Panc1 (cell line): ENCODE measurements at regions not wholly inside any gene's neighbourhood (a gene's known extent, or its start where the extent isn't known, plus 50 kb on each side); places are given as distances from the start of the nearest gene placed in this dataset.
A peak's percentile ranks its signal among the peaks of the same experiment; 100 is the strongest.

Experiments used
- ATAC-seq: fragments of 200-7000 bp; cut with Tn5 transposase; 2 replicates; pipeline ENCODE4 v1.9.1; 2020; ENCODE audit warnings: mild to moderate bottlenecking, moderate library complexity
- BruUV-seq: library from RNA; stranded (reverse); fragments of 400-500 nt; replicated peaks from 2 replicates; lab custom pipeline; 2021; lab: Mats Ljungman, UMichigan
- CTCF ChIA-PET: fragments of 300-600 bp; sonication (Branson Sonifier 250); formaldehyde crosslinking; loops from one replicate; lab custom pipeline; 2022; ENCODE audit warnings: antibody characterized with exemption; lab: Charles Lee
- POLR2A ChIA-PET: fragments of 300-600 bp; sonication (Branson Sonifier 250); formaldehyde crosslinking; loops from one replicate; lab custom pipeline; 2022; ENCODE audit warnings: antibody characterized with exemption; lab: Charles Lee
- DNase-seq: peaks from one replicate; pipeline ENCODE4 v3.0.0-alpha.2; 2010; ENCODE audit warnings: low read depth, low spot score
- H3K27ac ChIP-seq: 2 replicates; pipeline ENCODE4 v1.5.1; 2011; ENCODE audit warnings: mild to moderate bottlenecking, low read length, inconsistent platforms
- H3K27me3 ChIP-seq: fragments of 200-500 bp; sonication (Bioruptor generic); 2 replicates; pipeline ENCODE4 v1.6.0; 2014; ENCODE audit warnings: low read length, inconsistent platforms; ENCODE audit not compliant: control insufficient read depth, insufficient read depth
- H3K36me3 ChIP-seq: fragments of 200-500 bp; sonication (Bioruptor generic); 2 replicates; pipeline ENCODE4 v1.5.1; 2014; ENCODE audit warnings: inconsistent platforms, mild to moderate bottlenecking, low read length, moderate library complexity; ENCODE audit not compliant: control insufficient read depth, insufficient read depth
- H3K4me1 ChIP-seq: 2 replicates; pipeline ENCODE4 v1.5.1; 2011; ENCODE audit warnings: inconsistent platforms, mild to moderate bottlenecking, low read length, moderate library complexity; ENCODE audit not compliant: control insufficient read depth, insufficient read depth
- H3K4me3 ChIP-seq, 2 experiments: 2 replicates each; pipeline ENCODE4 v1.5.1; 2011 to 2012; ENCODE audit warnings: low read depth in 2 of 2, low read length in 2 of 2, mild to moderate bottlenecking in 2 of 2, inconsistent platforms in 1 of 2, moderate library complexity in 1 of 2
- H3K9me3 ChIP-seq: fragments of 200-500 bp; sonication (Bioruptor generic); 2 replicates; pipeline ENCODE4 v1.5.1; 2014; ENCODE audit warnings: low read depth, mild to moderate bottlenecking, inconsistent platforms, low read length, moderate library complexity; ENCODE audit not compliant: control insufficient read depth, insufficient read depth
- CTCF ChIP-seq: fragments of 450-650 bp; IDR thresholded peaks from 2 replicates; pipeline ENCODE4 v1.5.1; 2017; ENCODE audit warnings: mild to moderate bottlenecking
- POLR2AphosphoS5 ChIP-seq: IDR thresholded peaks from 2 replicates; pipeline ENCODE4 v1.6.1; 2012; ENCODE audit warnings: mild to moderate bottlenecking, low read depth, low read length, moderate library complexity
- SIN3A ChIP-seq: IDR thresholded peaks from 2 replicates; pipeline ENCODE4 v1.6.1; 2012; ENCODE audit warnings: low read depth, mild to moderate bottlenecking, low read length, moderate library complexity, borderline replicate concordance; ENCODE audit not compliant: insufficient read depth
- TCF7L2 ChIP-seq: IDR thresholded peaks from 2 replicates; pipeline ENCODE4 v1.6.1; 2011; ENCODE audit warnings: mild to moderate bottlenecking, low read depth, low read length, inconsistent platforms
- in situ Hi-C: cut with HindIII; loops from 2 replicates; pipeline ENCODE4 v1.10.0; 2016; ENCODE audit warnings: low sequenced_read_pairs, low pct_unique_long_range_greater_than_20kb
- intact Hi-C: fragments of 100-400 bp; cut with micrococcal nuclease; formaldehyde crosslinking; loops from one replicate; pipeline ENCODE4 v1.10.0; 2022; ENCODE audit not compliant: unreplicated experiment
- TF ChIP-seq, protein P1 (sequence below), 2 experiments: IDR thresholded peaks; 2 replicates each; pipeline ENCODE4 v1.6.1; 2011 to 2012; ENCODE audit warnings: low read depth in 2 of 2, control low read depth in 1 of 2, low read length in 1 of 2, mild to moderate bottlenecking in 1 of 2, moderate library complexity in 1 of 2; ENCODE audit not compliant: insufficient read depth in 1 of 2

DNA sequence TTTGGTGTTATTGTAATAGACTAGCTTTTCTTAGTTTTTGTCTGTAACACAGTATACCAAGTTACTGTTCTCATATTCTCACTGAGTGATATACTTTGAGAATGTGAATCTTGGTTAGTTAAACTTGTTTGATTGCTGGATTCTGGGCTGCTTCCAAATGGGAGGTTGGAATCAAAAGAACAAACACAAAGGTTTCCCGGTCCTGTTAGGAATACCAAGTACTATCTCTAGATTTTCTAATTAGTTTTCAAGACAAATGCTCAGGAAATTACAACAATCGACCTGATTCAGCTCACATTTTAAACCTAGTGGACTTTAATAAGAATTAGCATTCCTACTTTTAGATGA, 244.3 kb downstream of the CSNK1G3 start:
- BruUV-seq, result no TSS peak
- POLR2A ChIA-PET, result no interaction called here

DNA sequence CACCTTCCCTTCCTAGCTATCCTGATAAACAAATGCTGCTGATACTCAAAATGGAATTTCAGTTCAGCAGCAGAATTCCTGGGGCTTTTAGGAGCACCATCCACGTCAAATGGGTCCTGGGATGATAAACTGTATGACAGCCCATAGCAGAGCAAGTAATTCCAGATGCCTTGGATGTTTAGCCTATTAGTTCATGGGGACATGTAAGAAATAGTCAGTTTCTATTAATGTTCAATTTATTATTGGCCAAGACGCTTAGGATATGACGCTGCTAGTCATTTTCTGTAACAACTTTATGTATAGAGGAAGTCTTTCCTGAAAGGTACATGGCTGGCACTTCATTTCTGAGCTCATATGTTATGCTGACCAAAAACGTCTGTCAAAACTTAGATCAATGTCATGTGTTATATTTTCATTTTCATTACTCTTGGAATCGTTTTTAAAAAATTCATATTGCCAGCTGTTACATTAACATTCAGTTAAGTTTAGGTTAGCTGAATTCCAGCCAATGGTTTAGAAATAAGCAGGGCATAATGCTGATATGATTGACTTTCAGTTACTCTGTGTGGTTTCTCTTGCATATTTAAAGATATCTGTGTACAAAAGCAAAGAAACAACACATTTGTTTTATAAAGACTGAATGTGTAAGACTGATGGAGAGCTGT, 243.8 kb downstream of the CSNK1G3 start:
- in situ Hi-C loops, result no loop called here
- CTCF ChIA-PET, result interaction anchor here (0.7 kb wide), 1 partner anchor 12 kb away, joined by 4 read pairs; no protein-coding TSS in a partner anchor
- H3K27ac ChIP-seq, result peak overlapping the region; percentile 76

More for the DNA sequence above, 244.3 kb downstream of the CSNK1G3 start:
- in situ Hi-C loops, result no loop called here
- TF ChIP-seq, protein P1, sequence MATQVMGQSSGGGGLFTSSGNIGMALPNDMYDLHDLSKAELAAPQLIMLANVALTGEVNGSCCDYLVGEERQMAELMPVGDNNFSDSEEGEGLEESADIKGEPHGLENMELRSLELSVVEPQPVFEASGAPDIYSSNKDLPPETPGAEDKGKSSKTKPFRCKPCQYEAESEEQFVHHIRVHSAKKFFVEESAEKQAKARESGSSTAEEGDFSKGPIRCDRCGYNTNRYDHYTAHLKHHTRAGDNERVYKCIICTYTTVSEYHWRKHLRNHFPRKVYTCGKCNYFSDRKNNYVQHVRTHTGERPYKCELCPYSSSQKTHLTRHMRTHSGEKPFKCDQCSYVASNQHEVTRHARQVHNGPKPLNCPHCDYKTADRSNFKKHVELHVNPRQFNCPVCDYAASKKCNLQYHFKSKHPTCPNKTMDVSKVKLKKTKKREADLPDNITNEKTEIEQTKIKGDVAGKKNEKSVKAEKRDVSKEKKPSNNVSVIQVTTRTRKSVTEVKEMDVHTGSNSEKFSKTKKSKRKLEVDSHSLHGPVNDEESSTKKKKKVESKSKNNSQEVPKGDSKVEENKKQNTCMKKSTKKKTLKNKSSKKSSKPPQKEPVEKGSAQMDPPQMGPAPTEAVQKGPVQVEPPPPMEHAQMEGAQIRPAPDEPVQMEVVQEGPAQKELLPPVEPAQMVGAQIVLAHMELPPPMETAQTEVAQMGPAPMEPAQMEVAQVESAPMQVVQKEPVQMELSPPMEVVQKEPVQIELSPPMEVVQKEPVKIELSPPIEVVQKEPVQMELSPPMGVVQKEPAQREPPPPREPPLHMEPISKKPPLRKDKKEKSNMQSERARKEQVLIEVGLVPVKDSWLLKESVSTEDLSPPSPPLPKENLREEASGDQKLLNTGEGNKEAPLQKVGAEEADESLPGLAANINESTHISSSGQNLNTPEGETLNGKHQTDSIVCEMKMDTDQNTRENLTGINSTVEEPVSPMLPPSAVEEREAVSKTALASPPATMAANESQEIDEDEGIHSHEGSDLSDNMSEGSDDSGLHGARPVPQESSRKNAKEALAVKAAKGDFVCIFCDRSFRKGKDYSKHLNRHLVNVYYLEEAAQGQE (IDR thresholded peaks at IDR 0.05; ENCODE audit: insufficient read depth in 1 of 2, low read depth in 2 of 2, low read length in 1 of 2), result no peak
- TF ChIP-seq CTCF (no peak), TCF7L2 (no peak), SIN3A (no peak), POLR2AphosphoS5 (no peak)
- intact Hi-C loops, result no loop called here
- CTCF ChIA-PET, result interaction anchor here (0.7 kb wide), 1 partner anchor 11 kb away, joined by 4 read pairs; no protein-coding TSS in a partner anchor
- no peaks in the 10 kb centered on the region for H3K27me3 ChIP-seq
- no peaks in the 10 kb centered on the region for H3K36me3 ChIP-seq
- DNase-seq (no peak), ATAC-seq (peak; percentile 47)
- H3K9me3 ChIP-seq, result no peaks in the 10 kb centered on the region; the same call in none of the 2 replicates
- H3K4me3 ChIP-seq, result no peak overlapping the region
- peak overlapping the region; percentile 76 for H3K27ac ChIP-seq
- H3K4me1 ChIP-seq, result peaks cover 31% of the 10 kb centered on the region

More for the DNA sequence above, 243.8 kb downstream of the CSNK1G3 start:
- no peak overlapping the region for H3K4me3 ChIP-seq
- ATAC-seq (peak; percentile 70), DNase-seq (no peak)
- H3K27me3 ChIP-seq, result no peaks in the 10 kb centered on the region
- TF ChIP-seq, protein P1 (IDR thresholded peaks at IDR 0.05; ENCODE audit: insufficient read depth in 1 of 2, low read depth in 2 of 2, low read length in 1 of 2), result no peak
- TF ChIP-seq POLR2AphosphoS5, result no peak
- no peak for TF ChIP-seq SIN3A
- TF ChIP-seq TCF7L2, result no peak
- no peak for TF ChIP-seq CTCF
- POLR2A ChIA-PET, result no interaction called here
- intact Hi-C loops, result no loop called here
- H3K9me3 ChIP-seq, result no peaks in the 10 kb centered on the region; the same call in none of the 2 replicates
- no peaks in the 10 kb centered on the region for H3K36me3 ChIP-seq
- BruUV-seq, result no TSS peak
- H3K4me1 ChIP-seq, result peaks cover 31% of the 10 kb centered on the region
